ENCODE measurements at regions not wholly inside any gene's neighbourhood (a gene's known extent, or its start where the extent isn't known, plus 50 kb on each side); places are given as distances from the start of the nearest gene placed in this dataset.

GRCh38 chr9:70478963-70479641 is 64.6 kb upstream of the KLF9 start:
- DNase-seq (ENCODE audit: low read depth): no peak

- DNase-seq (ENCODE audit: low read depth): no peak
Observed at GRCh38 chr9:70477907-70478480, 63.5 kb upstream of the KLF9 start.

GRCh38 chr9:70477146-70477745 is 62.8 kb upstream of the KLF9 start:
- DNase-seq (ENCODE audit: low read depth): no peak

- DNase-seq (ENCODE audit: low read depth): no peak
Observed at GRCh38 chr9:70475211-70475610, 60.8 kb upstream of the KLF9 start.

GRCh38 chr9:70474413-70474812 is 60.0 kb upstream of the KLF9 start:
- DNase-seq (ENCODE audit: low read depth): no peak

- DNase-seq (ENCODE audit: low read depth): no peak
Observed at GRCh38 chr9:70472268-70473249, 58.1 kb upstream of the KLF9 start.

GRCh38 chr9:70470050-70471015 is 55.9 kb upstream of the KLF9 start:
- DNase-seq (ENCODE audit: low read depth): no peak

GRCh38 chr9:70468291-70468690 is 53.8 kb upstream of the KLF9 start:
- no peak for DNase-seq (ENCODE audit: low read depth)

- peak; percentile 7 for DNase-seq (ENCODE audit: low read depth)
Observed at GRCh38 chr9:70466976-70467561, 52.6 kb upstream of the KLF9 start.

GRCh38 chr9:70465904-70466303 is 51.4 kb upstream of the KLF9 start:
- DNase-seq (ENCODE audit: low read depth): no peak

- DNase-seq (ENCODE audit: low read depth): no peak
Observed at GRCh38 chr9:70465398-70465797, 50.9 kb upstream of the KLF9 start.
